ENCODE measurements at regions not wholly inside any gene's neighbourhood (a gene's known extent, or its start where the extent isn't known, plus 50 kb on each side); places are given as distances from the start of the nearest gene placed in this dataset.

- no peak for TF ChIP-seq CTCF (IDR thresholded peaks at IDR 0.05)
- no peak for TF ChIP-seq POLR2A (IDR thresholded peaks at IDR 0.05)
Measured at GRCh38 chr7:364536-364935, 74.6 kb downstream of the FOXL3 start.

All from thyroid gland (tissue), 4 donors.